ENCODE measurements at regions not wholly inside any gene's neighbourhood (a gene's known extent, or its start where the extent isn't known, plus 50 kb on each side); places are given as distances from the start of the nearest gene placed in this dataset.

GRCh38 chr2:78034706-78035105 lies 512.5 kb upstream of the LRRTM4 start:
- TF ChIP-seq CTCF (IDR thresholded peaks at IDR 0.05; ENCODE audit: low read length) (no peak), EZH2 (IDR thresholded peaks at IDR 0.05; ENCODE audit: borderline replicate concordance, low read length) (no peak)

Data from OCI-LY1 (cell line).